ENCODE measurements at regions not wholly inside any gene's neighbourhood (a gene's known extent, or its start where the extent isn't known, plus 50 kb on each side); places are given as distances from the start of the nearest gene placed in this dataset.

DNA sequence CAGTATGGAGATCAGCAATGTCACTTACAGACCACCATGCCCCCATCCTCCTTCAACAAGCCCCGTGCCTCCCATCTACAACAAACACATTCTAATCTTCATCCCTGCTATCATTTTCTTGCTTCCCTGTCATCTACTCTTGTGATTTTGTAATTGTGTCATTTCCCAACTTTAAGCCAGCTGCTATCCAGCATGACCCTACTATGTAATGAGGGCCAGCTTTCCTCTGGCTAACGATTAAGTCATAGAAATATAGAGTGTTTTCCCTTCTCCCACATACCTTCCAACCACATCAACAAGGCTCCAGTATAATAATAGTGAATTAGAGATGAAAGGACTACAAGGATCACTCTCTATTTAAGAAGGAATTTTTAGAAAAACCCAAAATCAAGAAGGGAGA, 607.0 kb downstream of the TENT5A start:
- TF ChIP-seq CTCF (IDR thresholded peaks at IDR 0.05) (no peak), ZFX (IDR thresholded peaks at IDR 0.05; ENCODE audit: borderline replicate concordance) (no peak)

Data from 22Rv1 (cell line).